ENCODE measurements at regions not wholly inside any gene's neighbourhood (a gene's known extent, or its start where the extent isn't known, plus 50 kb on each side); places are given as distances from the start of the nearest gene placed in this dataset.

GRCh38 chr17:68695659-68696058 is 94.5 kb upstream of the FAM20A start:
- TF ChIP-seq, protein P1, sequence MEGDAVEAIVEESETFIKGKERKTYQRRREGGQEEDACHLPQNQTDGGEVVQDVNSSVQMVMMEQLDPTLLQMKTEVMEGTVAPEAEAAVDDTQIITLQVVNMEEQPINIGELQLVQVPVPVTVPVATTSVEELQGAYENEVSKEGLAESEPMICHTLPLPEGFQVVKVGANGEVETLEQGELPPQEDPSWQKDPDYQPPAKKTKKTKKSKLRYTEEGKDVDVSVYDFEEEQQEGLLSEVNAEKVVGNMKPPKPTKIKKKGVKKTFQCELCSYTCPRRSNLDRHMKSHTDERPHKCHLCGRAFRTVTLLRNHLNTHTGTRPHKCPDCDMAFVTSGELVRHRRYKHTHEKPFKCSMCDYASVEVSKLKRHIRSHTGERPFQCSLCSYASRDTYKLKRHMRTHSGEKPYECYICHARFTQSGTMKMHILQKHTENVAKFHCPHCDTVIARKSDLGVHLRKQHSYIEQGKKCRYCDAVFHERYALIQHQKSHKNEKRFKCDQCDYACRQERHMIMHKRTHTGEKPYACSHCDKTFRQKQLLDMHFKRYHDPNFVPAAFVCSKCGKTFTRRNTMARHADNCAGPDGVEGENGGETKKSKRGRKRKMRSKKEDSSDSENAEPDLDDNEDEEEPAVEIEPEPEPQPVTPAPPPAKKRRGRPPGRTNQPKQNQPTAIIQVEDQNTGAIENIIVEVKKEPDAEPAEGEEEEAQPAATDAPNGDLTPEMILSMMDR (IDR thresholded peaks at IDR 0.05): no peak
- TF ChIP-seq POLR2A (IDR thresholded peaks at IDR 0.05): no peak
